BJ (cell line): ENCODE measurements at regions not wholly inside any gene's neighbourhood (a gene's known extent, or its start where the extent isn't known, plus 50 kb on each side); places are given as distances from the start of the nearest gene placed in this dataset.
A peak's percentile ranks its signal among the peaks of the same experiment; 100 is the strongest.
"Not testable (repeated sequence)": the region's sequence is repeated elsewhere in the genome, so short reads cannot be mapped to it uniquely, and the experiment has no call there.

Source experiments
- CTCF ChIA-PET: fragments of 350-600 bp; formaldehyde crosslinking; extraction: SDS; loops from one replicate; lab custom pipeline; 2021; ENCODE audit warnings: antibody characterized with exemption, inconsistent platforms; lab: Yijun Ruan, JAX
- POLR2A ChIA-PET: fragments of 300-600 bp; sonication (Branson Sonifier 250); formaldehyde crosslinking; extraction: SDS; loops from one replicate; lab custom pipeline; 2021; ENCODE audit warnings: antibody characterized with exemption; lab: Charles Lee
- DNase-seq: peaks from one replicate; pipeline ENCODE4 v3.0.0-alpha.2; 2011; ENCODE audit warnings: low read depth
- H3K27me3 ChIP-seq: 2 replicates; pipeline ENCODE4 v1.6.0; 2011; ENCODE audit warnings: low read length; ENCODE audit not compliant: control insufficient read depth, insufficient read depth
- H3K36me3 ChIP-seq: 2 replicates; pipeline ENCODE4 v1.5.1; 2011; ENCODE audit warnings: low read length; ENCODE audit not compliant: control insufficient read depth, insufficient read depth
- H3K4me3 ChIP-seq: 2 replicates; pipeline ENCODE4 v1.5.1; 2011; ENCODE audit warnings: low read depth, mild to moderate bottlenecking, control low read depth, low read length
- TF ChIP-seq, protein P1 (sequence below): IDR thresholded peaks from 2 replicates; pipeline ENCODE4 v1.5.1; 2011; ENCODE audit warnings: low read depth, mild to moderate bottlenecking, control low read depth, inconsistent platforms, low read length, moderate library complexity; ENCODE audit not compliant: insufficient read depth

DNA sequence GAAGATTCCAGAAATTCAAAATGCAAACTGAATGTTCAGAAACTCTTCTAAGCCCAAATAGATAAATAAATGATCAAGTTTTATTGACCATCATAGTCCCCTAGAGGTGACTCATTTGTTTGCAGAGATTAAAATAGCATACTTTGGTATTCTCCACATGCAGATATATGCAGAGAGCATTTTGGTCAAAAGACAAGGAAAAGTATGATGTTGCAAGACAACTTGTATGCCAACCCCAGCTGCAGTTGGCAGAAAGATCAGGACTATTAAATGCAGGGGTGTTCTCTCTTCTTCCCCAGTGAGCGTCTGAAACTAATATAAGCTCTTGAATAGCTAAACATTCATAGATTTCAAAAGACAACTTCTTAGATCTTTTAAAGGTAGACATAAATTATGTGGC, 404.9 kb downstream of the LTN1 start:
- ChIA-PET CTCF (interaction anchor here (0.7 to 1.2 kb wide), 3 partner anchors 10 to 29 kb away, joined by 3 read pairs; no protein-coding TSS in a partner anchor), POLR2A (no interaction called here)
- Histone ChIP-seq H3K4me3 (no peak overlapping the region), H3K27me3 (no peaks in the 10 kb centered on the region), H3K36me3 (no peaks in the 10 kb centered on the region)
- TF ChIP-seq, protein P1, sequence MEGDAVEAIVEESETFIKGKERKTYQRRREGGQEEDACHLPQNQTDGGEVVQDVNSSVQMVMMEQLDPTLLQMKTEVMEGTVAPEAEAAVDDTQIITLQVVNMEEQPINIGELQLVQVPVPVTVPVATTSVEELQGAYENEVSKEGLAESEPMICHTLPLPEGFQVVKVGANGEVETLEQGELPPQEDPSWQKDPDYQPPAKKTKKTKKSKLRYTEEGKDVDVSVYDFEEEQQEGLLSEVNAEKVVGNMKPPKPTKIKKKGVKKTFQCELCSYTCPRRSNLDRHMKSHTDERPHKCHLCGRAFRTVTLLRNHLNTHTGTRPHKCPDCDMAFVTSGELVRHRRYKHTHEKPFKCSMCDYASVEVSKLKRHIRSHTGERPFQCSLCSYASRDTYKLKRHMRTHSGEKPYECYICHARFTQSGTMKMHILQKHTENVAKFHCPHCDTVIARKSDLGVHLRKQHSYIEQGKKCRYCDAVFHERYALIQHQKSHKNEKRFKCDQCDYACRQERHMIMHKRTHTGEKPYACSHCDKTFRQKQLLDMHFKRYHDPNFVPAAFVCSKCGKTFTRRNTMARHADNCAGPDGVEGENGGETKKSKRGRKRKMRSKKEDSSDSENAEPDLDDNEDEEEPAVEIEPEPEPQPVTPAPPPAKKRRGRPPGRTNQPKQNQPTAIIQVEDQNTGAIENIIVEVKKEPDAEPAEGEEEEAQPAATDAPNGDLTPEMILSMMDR = no peak
- peak; percentile 26 for DNase-seq

DNA sequence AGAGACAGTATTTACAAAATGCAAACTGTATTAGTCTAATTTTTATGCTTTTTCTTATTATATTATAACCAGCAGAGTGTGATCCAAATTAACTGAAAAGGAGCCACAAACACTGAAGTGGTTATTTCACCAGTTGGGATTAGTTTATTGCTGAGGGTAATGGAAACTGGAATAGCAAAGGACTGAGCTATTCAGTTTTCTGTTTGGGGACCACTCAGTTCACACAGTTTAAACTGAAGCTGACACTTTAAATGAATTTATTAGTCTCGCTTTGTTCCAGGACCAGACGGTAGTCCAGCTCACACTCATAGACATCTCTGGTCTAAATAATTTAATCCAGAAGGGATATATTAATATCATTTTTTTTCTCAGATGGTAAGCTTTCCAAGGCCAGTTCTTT, 410.7 kb downstream of the LTN1 start:
- DNase-seq = no peak
- POLR2A ChIA-PET = no interaction called here
- TF ChIP-seq, protein P1 = no peak
- Histone ChIP-seq H3K36me3 (no peaks in the 10 kb centered on the region), H3K4me3 (no peak overlapping the region), H3K27me3 (no peaks in the 10 kb centered on the region)
- CTCF ChIA-PET = interaction anchor here (1.0 kb wide), 1 partner anchor 8 kb away, joined by 4 read pairs; no protein-coding TSS in a partner anchor

DNA sequence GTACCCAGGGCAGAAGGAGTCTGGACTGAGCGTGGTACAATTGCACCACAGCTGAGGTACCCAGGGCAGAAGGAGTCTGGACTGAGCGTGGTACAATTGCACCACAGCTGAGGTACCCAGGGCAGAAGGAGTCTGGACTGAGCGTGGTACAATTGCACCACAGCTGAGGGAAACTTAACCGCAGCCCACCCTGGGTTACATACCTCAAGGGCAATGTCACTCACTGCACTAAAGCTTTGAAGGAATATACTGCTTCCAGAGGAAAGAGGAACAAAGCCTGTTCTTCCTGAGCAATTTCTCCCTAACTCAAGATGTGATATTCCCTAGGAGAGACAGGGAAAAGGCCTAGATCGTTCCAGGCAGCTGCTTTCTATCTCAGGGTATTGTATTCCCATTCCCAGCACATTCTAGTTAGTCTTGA, 411.4 kb downstream of the LTN1 start:
- DNase-seq, POLR2A ChIA-PET: not testable (repeated sequence)

DNA sequence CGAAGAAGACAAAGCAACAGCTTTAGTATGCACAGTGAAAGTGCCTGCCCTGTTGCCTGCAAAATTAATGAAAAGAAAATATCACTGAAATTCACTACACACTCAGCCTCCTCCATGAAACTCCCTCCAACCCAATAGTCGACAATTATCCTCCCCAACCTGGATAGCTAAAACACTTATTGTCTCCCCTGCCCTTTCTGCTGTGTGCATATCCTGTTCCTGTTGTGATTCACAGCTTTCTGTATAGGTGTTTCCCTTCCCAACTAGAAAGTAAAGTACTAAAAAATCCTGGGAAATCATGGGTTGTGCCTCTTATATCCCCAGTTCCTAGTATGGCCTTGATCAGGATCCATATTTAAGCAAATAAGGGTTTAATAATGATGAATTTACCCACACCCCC, 412.1 kb downstream of the LTN1 start:
- no peak for DNase-seq
- Histone ChIP-seq H3K27me3 (no peaks in the 10 kb centered on the region), H3K4me3 (no peak overlapping the region), H3K36me3 (no peaks in the 10 kb centered on the region)
- POLR2A ChIA-PET = interaction anchor here (0.7 kb wide), 1 partner anchor 141 kb away, joined by 27 read pairs; no protein-coding TSS in a partner anchor
- CTCF ChIA-PET = interaction anchor here (0.7 kb wide), 1 partner anchor 30 kb away, joined by 3 read pairs; no protein-coding TSS in a partner anchor
- TF ChIP-seq, protein P1 = no peak

More for the DNA sequence above, 411.4 kb downstream of the LTN1 start:
- H3K27me3 ChIP-seq, H3K4me3 ChIP-seq, H3K36me3 ChIP-seq, CTCF ChIA-PET: not testable (repeated sequence)

DNA sequence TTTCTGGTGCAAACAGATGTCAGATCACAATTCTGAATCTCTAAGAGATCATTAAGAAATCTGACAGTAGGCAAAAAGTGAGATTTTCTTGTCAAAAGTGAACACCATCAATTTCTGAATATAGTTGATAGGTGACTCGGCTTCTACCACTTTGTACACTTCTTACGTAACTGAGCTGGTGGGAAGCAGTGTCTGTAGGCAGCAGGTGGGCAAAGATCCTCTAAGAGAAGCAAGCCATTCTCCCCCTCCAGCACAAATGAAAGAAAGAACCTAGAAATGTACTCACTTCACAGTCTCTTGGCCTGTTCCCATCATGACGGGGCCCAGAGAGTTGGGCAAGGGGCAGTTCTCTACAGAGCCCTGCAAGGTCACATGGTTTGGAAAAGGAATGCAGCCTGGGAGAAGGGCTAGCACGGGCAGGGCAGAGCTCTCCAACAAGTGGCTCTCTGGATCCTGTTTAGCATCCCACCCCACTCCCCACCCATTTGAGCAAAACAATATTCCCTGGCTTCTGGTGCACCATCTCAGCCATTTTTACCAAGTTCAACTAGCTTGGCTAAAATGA, 412.6 kb downstream of the LTN1 start:
- Histone ChIP-seq H3K4me3 (no peak overlapping the region), H3K27me3 (no peaks in the 10 kb centered on the region), H3K36me3 (no peaks in the 10 kb centered on the region)
- CTCF ChIA-PET = interaction anchor here (0.7 kb wide), 1 partner anchor 30 kb away, joined by 3 read pairs; no protein-coding TSS in a partner anchor
- DNase-seq = no peak
- TF ChIP-seq, protein P1 = no peak
- POLR2A ChIA-PET = interaction anchor here (0.7 kb wide), 1 partner anchor 142 kb away, joined by 27 read pairs; no protein-coding TSS in a partner anchor

DNA sequence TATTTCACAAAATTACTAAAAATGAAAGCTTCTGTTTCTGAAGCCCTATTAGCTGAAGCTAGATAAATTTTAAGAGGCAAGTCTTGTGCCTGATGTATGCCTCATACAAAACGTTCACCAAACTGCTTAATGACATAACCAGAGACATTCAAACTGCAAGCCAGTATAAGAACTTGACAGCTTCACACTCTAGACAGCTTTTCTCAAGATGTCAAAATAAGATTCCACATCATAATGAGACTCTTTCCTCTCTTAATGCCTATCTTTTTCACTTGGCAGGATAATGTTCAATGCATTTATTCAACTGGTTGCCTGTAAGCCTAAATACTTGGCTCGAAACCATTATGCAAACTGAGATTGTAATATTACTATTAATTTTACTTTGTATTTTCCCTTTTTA, 424.0 kb downstream of the LTN1 start:
- H3K27me3 ChIP-seq = no peaks in the 10 kb centered on the region
- ChIA-PET CTCF (no interaction called here), POLR2A (no interaction called here)
- DNase-seq = no peak
- H3K4me3 ChIP-seq = no peak overlapping the region
- no peaks in the 10 kb centered on the region for H3K36me3 ChIP-seq
- TF ChIP-seq, protein P1 = no peak

DNA sequence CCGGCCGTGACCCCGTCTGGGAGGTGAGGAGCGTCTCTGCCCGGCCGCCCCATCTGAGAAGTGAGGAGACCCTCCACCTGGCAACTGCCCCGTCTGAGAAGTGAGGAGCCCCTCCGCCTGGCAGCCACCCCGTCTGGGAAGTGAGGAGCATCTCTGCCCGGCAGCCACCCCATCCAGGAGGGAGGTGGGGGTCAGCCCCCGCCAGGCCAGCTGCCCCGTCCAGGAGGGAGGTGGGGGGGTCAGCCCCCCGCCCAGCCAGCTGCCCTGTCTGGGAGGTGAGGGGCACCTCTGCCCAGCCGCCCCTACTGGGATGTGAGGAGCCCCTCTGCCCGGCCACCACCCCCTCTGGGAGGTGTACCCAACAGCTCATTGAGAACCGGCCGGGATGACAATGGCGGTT, 428.7 kb downstream of the LTN1 start:
- H3K4me3 ChIP-seq, H3K27me3 ChIP-seq, POLR2A ChIA-PET, CTCF ChIA-PET, H3K36me3 ChIP-seq, DNase-seq: not testable (repeated sequence)
